Muscle of arm (tissue), 1 donor: ENCODE measurements at regions not wholly inside any gene's neighbourhood (a gene's known extent, or its start where the extent isn't known, plus 50 kb on each side); places are given as distances from the start of the nearest gene placed in this dataset.
"Not testable (repeated sequence)": the region's sequence is repeated elsewhere in the genome, so short reads cannot be mapped to it uniquely, and the experiment has no call there.

Experiments used
- DNase-seq: peaks from one replicate; pipeline ENCODE4 v3.0.0-alpha.2; 2013

DNA sequence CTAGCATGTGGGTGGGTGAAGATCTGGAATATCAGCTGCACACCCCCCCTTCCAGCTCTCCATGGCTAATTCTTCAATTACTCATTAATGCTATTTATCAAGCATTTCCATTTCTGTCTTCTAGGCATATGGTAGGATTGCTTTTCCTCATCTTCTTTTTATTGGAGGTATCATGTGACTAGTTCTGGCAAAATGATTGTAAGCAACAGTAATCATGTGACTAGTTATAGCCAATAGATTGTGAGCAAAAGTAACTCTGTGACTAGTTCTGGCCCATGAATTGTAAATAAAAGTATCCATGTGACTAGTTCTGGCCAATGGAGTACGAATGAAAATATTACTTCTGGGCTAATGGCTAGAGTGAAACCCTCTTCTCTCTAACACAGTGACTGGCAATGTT lies 107.0 kb upstream of the TMEM132E start:
- DNase-seq: no peak

DNA sequence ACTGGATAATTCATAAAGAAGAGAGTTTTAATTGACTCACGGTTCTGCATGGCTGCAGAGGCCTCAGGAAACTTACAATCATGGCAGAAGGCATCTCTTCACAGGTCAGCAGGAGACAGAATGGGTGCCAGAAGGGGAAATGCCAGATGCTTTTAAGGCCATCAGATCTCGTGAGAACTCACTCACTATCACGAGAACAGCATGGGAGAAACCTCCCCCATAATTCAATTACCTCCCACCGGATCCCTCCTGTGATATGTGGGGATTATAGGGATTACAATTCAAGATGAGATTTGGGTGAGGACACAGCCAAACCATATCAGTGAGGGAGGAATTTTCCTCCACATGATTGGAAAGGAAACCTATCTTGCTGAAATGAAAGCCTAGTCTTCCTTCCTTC lies 108.1 kb upstream of the TMEM132E start:
- not testable (repeated sequence) for DNase-seq

DNA sequence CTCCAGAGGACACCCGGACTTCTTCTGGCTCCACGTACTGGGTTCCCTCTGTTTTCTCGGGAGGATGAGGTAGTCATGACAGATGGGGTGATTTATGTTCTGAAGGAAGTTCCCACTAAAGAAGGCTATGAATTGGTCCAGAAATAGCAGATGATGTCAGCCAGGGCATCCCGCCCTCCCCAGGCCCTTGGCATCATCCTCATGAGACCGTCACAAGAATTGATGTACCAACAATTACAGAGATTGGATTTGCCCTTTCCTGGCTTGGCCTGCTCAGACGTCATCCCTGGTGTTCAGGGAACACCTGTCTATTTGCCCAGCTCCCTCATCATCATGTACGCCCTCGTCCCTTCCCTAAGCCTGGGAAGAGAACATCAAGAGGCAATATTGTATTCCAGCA lies 102.8 kb upstream of the CCL1 start:
- no peak for DNase-seq

DNA sequence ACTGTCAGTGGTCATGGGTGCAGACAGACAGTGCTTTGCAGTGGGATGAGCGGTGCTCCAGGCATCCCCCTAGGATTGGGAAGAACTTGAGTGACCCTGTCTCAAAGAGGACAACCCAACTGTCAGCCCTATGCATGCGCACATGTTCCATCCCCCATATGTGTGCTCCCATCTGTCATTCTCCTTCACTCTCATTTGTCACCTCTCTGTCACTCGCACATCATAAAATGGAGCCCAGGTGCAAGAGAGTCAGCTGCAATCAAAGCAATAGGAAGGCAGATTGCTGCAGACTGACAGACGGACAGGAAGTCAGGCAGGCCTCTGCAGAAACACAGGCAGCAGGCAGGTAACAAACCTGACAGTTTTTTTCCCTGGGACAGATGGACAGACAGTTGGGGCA lies 101.8 kb upstream of the CCL1 start:
- no peak for DNase-seq

DNA sequence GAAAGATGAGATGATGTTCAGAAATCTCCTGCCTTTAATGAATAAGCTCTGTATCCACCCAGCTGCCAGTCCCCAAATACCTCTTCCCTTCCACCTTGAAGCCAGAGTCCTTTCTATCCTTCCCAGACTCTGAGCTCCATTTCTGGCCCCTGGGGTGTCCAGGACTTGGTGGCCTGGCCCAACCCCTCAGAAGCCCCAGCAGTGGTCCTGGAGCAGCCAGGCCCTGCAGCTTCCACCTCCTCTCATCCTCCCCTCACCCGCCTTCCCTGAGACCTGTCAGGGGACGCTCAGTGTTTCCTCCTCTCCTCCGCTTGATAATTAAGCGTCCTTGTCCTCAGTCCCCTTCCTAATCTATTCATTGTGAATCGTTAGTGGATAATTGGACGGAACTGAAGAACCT lies 95.2 kb upstream of the CCL1 start:
- DNase-seq: no peak

DNA sequence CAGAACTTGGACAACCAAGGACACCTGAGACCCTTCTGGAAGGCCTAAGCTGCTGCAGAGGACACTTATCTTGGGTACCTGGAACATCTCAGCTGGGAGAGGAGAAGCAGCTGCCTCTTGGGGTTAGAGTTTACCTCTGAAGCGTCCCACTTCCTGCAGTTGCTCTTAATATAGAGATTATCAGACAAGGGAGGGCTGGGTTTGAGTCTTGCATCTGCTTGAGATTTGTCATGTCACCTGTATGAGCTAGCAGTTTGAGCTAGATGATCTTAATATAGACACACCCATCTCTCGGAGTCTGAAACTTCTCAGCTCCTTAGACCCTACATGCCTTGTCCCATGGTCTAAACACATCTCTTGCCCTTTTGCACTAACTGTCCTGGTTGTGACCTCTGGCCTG lies 93.1 kb upstream of the CCL1 start:
- DNase-seq: no peak

GRCh38 chr17:34452769-34453168 lies 89.7 kb upstream of the CCL1 start:
- no peak for DNase-seq

GRCh38 chr17:34451313-34451712 lies 88.3 kb upstream of the CCL1 start:
- DNase-seq: no peak

DNA sequence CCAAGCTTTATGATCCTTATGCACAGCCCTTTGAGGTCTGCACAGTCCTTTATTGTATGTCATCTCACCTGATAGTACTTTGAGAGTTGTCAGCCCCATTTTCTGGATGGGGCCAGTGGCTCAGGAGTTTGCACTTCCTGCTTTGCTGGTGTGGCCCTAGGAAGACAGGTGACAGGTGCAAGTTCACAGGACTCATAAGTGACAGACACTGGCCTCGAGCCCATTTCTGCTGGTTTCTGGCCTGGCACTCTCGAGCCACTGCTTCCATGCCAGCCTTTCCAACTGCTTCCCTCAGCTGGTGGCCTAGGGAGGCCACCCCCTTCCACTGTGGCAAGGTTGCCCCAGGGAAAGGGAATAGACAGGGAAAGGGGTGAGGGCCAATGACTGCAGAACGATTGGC lies 84.4 kb upstream of the CCL1 start:
- no peak for DNase-seq

DNA sequence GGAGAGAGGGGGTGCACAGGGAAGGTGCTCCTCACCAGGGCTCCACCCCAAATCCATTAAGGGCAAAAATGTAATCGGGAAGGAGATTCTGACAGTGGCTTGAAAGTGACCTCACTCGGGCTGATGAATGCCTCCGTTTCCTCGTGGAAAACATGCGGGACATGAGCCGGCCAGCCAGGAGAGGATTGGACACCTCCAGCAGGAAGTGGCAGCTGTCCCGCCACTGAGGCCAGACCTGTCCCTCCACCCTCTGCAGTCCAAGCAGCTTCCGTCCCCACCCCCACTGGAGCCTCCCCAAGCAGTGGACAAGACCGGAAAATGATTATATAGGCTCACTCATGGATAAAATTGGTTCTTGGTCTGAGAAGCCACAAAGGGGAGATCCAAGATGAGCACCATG lies 82.1 kb upstream of the CCL1 start:
- no peak for DNase-seq

DNA sequence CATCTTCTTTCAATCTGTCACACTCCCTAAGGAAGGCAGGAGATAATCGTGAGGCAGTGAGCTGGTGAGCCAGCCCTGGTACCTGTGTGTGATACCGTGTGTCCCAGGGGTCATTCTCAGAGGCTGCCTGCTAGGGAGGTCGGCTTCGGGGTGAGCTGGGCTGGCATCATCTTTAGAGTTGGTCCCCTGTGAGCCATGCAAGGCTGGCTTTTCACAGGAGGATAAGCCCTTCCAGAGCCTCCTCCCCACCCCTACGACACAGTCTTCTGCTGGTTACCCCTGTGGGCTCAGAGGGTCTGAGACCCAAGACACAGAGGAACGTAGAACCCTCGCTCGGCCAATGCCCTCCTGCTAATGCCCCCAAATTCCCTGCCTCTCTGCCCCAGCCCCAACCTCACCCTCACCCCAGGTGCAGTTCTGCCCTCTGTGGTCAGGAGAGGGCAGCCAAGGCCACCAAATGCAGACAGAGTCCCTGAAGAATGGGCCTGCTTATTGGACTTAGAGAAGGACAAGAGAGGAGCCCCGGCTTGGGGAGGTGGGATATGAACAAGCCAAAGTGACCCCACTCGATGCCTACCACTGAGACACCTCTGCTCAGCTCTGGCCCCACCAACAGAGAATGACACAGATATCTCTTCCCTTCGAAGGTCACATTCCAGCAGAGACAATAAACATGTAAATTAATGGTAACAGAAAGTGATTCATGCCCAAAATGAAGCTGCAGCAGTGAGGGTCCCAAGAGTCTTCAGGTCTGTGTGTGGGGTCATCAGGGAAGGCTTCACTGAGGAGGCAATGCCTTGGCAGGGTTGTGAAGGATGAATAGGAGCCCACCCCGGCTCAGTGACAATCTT lies 80.8 kb upstream of the CCL1 start:
- DNase-seq: no peak

GRCh38 chr17:34442387-34443111 lies 79.5 kb upstream of the CCL1 start:
- no peak for DNase-seq

DNA sequence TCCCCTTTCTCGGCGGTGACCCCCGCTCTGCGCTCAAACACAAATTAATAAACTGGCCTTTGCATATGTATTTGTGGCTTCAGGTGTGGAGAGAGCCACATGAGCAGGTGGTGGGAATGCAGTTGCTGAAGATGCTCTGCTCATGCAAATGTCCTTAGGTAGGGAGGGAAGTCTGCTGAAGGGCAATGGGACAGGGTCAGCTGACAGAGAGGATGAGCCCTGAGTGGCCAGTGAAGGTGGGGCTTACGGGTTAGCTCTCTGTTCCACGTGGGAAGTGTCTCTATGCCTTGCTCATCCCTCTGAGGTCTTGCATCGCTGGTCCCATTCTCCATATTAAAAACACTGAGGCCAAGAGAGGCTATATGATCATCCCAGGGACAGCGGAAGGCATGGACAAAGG lies 74.2 kb upstream of the CCL1 start:
- no peak for DNase-seq

- no peak for DNase-seq
Observed at GRCh38 chr17:34436607-34437006, 73.6 kb upstream of the CCL1 start.

- no peak for DNase-seq
Observed at GRCh38 chr17:34435182-34435928, 72.3 kb upstream of the CCL1 start.

GRCh38 chr17:34434052-34434451 lies 71.0 kb upstream of the CCL1 start:
- peak; percentile 4 for DNase-seq

DNA sequence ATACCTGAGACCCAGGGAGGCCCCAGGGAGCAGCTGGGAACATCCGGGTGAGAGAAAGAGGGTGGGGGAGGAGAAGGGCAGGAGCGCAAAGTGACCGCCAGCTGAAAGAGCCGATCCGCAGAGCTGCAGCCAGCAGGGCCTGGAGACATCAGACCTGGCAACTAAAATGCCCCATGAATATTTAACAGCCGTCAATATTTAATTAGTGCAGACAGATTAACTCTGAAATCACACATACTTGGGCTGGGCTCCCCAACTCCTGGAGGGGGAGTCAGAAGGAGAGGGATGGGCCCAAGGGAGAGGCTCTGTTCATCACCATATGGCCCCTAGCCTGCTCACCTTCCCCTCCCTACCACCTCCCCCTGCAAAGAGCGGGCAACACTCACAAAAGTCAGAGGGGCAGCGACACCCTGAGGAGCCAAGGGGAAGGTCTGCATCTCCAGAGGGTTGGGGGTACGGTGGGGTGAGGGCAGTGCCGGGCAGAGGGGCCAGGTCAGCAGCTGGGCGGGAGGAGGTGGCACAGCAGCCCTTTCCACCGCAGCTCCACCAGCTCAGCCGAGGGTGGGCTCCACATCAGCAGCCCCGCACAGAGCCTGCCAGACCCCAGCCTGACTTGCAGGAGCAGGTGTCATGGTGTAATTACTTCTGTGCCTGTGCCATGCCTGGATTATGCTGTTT lies 61.9 kb upstream of the CCL1 start:
- no peak for DNase-seq

DNA sequence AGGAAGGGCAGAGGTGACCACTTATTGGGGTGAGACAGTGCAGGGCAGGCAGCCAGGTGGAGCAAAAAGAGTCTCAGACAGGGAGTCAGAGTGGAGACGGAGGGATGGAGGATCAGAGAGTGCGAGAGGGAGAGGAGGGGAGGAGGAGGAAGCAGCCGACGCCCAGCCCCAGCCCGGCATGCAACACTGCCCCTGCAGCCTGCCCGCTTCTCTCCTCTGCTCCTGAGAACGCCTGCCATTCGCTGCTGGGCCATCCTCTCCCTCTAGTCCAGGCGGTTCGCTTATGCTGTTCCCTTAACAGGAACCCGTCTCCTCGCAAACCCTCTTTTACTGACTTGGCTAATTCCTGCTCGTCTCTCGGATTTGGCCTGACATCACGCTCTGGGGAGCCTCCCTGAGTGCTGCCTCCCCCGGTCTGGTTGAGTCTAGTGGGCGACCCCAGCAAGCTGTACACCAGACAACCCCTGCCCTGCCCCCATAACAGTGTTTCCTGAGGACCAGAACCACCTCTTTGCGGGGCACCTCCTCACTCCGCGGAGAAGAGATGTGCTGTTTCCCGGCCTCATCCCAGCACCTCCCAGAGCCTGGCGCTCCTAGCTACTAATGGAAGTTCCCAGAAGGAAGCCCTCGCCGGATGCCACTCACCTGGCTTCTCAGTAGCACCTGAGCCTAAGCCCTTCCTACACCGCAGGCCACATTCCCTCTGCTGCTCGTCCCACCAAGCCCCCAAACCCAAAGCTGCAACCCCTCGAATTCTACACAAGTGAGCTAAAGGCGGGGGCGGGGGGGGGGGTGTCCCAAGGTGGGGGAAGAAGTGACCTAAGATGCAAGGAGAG lies 61.2 kb upstream of the CCL1 start:
- no peak for DNase-seq

- not testable (repeated sequence) for DNase-seq
Observed at GRCh38 chr17:34423315-34423714, 60.3 kb upstream of the CCL1 start.

DNA sequence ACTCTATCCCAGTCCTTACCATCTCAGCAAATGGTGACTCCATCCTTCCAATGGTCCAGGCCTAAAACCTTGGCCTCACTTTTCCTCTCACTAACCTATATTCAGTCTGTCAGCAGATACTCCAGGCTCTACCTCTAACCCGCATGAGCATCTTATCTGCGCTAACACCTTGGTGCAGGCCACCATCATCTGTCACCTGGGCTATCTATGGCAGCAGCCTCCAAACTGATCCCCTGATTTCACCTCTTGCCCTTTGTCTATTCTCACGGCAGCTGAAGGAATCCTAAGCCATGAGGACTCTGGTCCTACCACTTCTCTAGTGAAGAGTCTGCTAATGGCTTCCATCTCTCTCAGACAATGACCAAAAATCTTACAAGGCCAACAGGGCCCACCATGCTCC lies 57.9 kb upstream of the CCL1 start:
- no peak for DNase-seq

GRCh38 chr17:34420254-34420766 lies 57.3 kb upstream of the CCL1 start:
- DNase-seq: peak; percentile 67
